Inferior parietal cortex (tissue), 1 donor: ENCODE measurements at regions not wholly inside any gene's neighbourhood (a gene's known extent, or its start where the extent isn't known, plus 50 kb on each side); places are given as distances from the start of the nearest gene placed in this dataset.

Experiments used
- DNase-seq: peaks from one replicate; pipeline ENCODE4 v3.0.0-alpha.2; 2016; ENCODE audit errors: extremely low spot score

- no peak for DNase-seq
These were observed 103.8 kb downstream of the LYPLAL1 start for GRCh38 chr1:219277304-219278105.

- DNase-seq = no peak
These were observed 102.5 kb downstream of the LYPLAL1 start for GRCh38 chr1:219276049-219276738.

GRCh38 chr1:219273088-219273686 is 99.5 kb downstream of the LYPLAL1 start:
- DNase-seq = no peak

- DNase-seq = no peak
These were observed 98.3 kb downstream of the LYPLAL1 start for GRCh38 chr1:219271818-219272535.

- DNase-seq = no peak
These were observed 95.5 kb downstream of the LYPLAL1 start for GRCh38 chr1:219269171-219269570.

GRCh38 chr1:219266524-219266923 is 92.8 kb downstream of the LYPLAL1 start:
- no peak for DNase-seq

- DNase-seq = no peak
These were observed 91.4 kb downstream of the LYPLAL1 start for GRCh38 chr1:219265026-219265515.

- DNase-seq = no peak
These were observed 90.9 kb downstream of the LYPLAL1 start for GRCh38 chr1:219264561-219264960.
